Thyroid gland (tissue), 4 donors: ENCODE measurements at regions not wholly inside any gene's neighbourhood (a gene's known extent, or its start where the extent isn't known, plus 50 kb on each side); places are given as distances from the start of the nearest gene placed in this dataset.

ENCODE experiments used
- CTCF ChIP-seq, 6 experiments: fragments of 200-600 bp in 3 of 6; fragments of 450-650 bp in 3 of 6; sonication (generic) in 3 of 6; IDR thresholded peaks; one replicate each; pipeline ENCODE4 v1.5.1; 2016 to 2019; ENCODE audit warnings: antibody characterized with exemption in 6 of 6, mild to moderate bottlenecking in 2 of 6, inconsistent platforms in 1 of 6, moderate library complexity in 1 of 6
- POLR2A ChIP-seq, 2 donors: fragments of 450-650 bp; IDR thresholded peaks; one replicate each; pipeline ENCODE4 v1.6.1; 2017; ENCODE audit warnings: antibody characterized with exemption in 2 of 2, mild to moderate bottlenecking in 2 of 2, moderate library complexity in 1 of 2

GRCh38 chr9:14393418-14393817 lies 79.5 kb upstream of the NFIB start:
- TF ChIP-seq CTCF (IDR thresholded peaks at IDR 0.05) (no peak), POLR2A (IDR thresholded peaks at IDR 0.05) (no peak)
